H9 (cell line): ENCODE measurements at regions not wholly inside any gene's neighbourhood (a gene's known extent, or its start where the extent isn't known, plus 50 kb on each side); places are given as distances from the start of the nearest gene placed in this dataset.

ENCODE experiments used
- DNase-seq: peaks from one replicate; pipeline ENCODE4 v3.0.0-alpha.2; 2017
- H2AFZ ChIP-seq: one replicate; pipeline ENCODE4 v1.6.1; 2013; ENCODE audit warnings: mild to moderate bottlenecking, low read length, control low read depth, moderate library complexity
- H2AK5ac ChIP-seq: 2 replicates; pipeline ENCODE4 v1.6.1; 2013; ENCODE audit warnings: low read length, control low read depth, mixed read lengths; ENCODE audit not compliant: insufficient read length
- H2BK120ac ChIP-seq: one replicate; pipeline ENCODE4 v1.6.1; 2013; ENCODE audit warnings: low read depth, mild to moderate bottlenecking, low read length, control low read depth, inconsistent platforms; ENCODE audit not compliant: poor library complexity, severe bottlenecking
- H2BK12ac ChIP-seq: 2 replicates; pipeline ENCODE4 v1.6.1; 2013; ENCODE audit warnings: low read length, control low read depth, mixed read lengths, low read depth; ENCODE audit not compliant: insufficient read length
- H2BK15ac ChIP-seq: 2 replicates; pipeline ENCODE4 v1.6.1; 2013; ENCODE audit warnings: low read depth, low read length, control low read depth
- H2BK20ac ChIP-seq: one replicate; pipeline ENCODE4 v1.6.1; 2013; ENCODE audit warnings: low read depth, mild to moderate bottlenecking, low read length, control low read depth, inconsistent platforms; ENCODE audit not compliant: poor library complexity, severe bottlenecking
- H2BK5ac ChIP-seq: 2 replicates; pipeline ENCODE4 v1.6.1; 2013; ENCODE audit warnings: low read length, control low read depth, mixed read lengths; ENCODE audit not compliant: insufficient read length
- H3K14ac ChIP-seq: 2 replicates; pipeline ENCODE4 v1.6.1; 2013; ENCODE audit warnings: low read length, control low read depth; ENCODE audit not compliant: insufficient read depth
- H3K18ac ChIP-seq: 2 replicates; pipeline ENCODE4 v1.6.1; 2013; ENCODE audit warnings: low read depth, mild to moderate bottlenecking, mixed read lengths, low read length, control low read depth; ENCODE audit not compliant: insufficient read length
- H3K23ac ChIP-seq: 2 replicates; pipeline ENCODE4 v1.6.1; 2013; ENCODE audit warnings: low read length, control low read depth, mixed read lengths, low read depth; ENCODE audit not compliant: insufficient read length
- H3K23me2 ChIP-seq: 2 replicates; pipeline ENCODE4 v1.6.1; 2013; ENCODE audit warnings: low read depth, mild to moderate bottlenecking, mixed read lengths, low read length, control low read depth; ENCODE audit not compliant: insufficient read length, poor library complexity, severe bottlenecking
- H3K27ac ChIP-seq: 2 replicates; pipeline ENCODE4 v1.5.1; 2013; ENCODE audit warnings: low read length, control low read depth, mixed read lengths, low read depth; ENCODE audit not compliant: insufficient read length
- H3K27me3 ChIP-seq: 2 replicates; pipeline ENCODE4 v1.6.1; 2013; ENCODE audit warnings: low read length, control low read depth, inconsistent platforms; ENCODE audit not compliant: insufficient read depth
- H3K4ac ChIP-seq: 2 replicates; pipeline ENCODE4 v1.6.1; 2013; ENCODE audit warnings: low read depth, mild to moderate bottlenecking, control low read depth, inconsistent platforms, low read length, moderate library complexity
- H3K4me1 ChIP-seq: 2 replicates; pipeline ENCODE4 v1.6.1; 2013; ENCODE audit warnings: low read length, control low read depth, inconsistent platforms; ENCODE audit not compliant: insufficient read depth
- H3K4me2 ChIP-seq: 2 replicates; pipeline ENCODE4 v1.6.1; 2013; ENCODE audit warnings: low read length, control low read depth, mixed read lengths; ENCODE audit not compliant: insufficient read length, insufficient read depth
- H3K56ac ChIP-seq: 2 replicates; pipeline ENCODE4 v1.6.1; 2013; ENCODE audit warnings: low read depth, mild to moderate bottlenecking, mixed read lengths, low read length, control low read depth; ENCODE audit not compliant: insufficient read length
- H3K79me1 ChIP-seq: 2 replicates; pipeline ENCODE4 v1.6.1; 2013; ENCODE audit warnings: low read depth, mild to moderate bottlenecking, moderate library complexity, low read length, control low read depth, inconsistent platforms; ENCODE audit not compliant: insufficient read depth, poor library complexity, severe bottlenecking
- H3K79me2 ChIP-seq: 2 replicates; pipeline ENCODE4 v1.6.1; 2013; ENCODE audit warnings: low read length, control low read depth, inconsistent platforms; ENCODE audit not compliant: insufficient read depth
- H3K9ac ChIP-seq: 2 replicates; pipeline ENCODE4 v1.6.1; 2013; ENCODE audit warnings: low read length, control low read depth, mixed read lengths; ENCODE audit not compliant: insufficient read length; ENCODE audit errors: extremely low read depth
- H3K9me3 ChIP-seq: one replicate; pipeline ENCODE4 v1.6.1; 2013; ENCODE audit warnings: low read depth, low read length, inconsistent platforms; ENCODE audit not compliant: control insufficient read depth
- H3T11ph ChIP-seq: one replicate; pipeline ENCODE4 v1.6.1; 2013; ENCODE audit warnings: mild to moderate bottlenecking, low read length, control low read depth, inconsistent platforms
- H4K20me1 ChIP-seq: one replicate; pipeline ENCODE4 v1.6.1; 2013; ENCODE audit not compliant: control insufficient read depth, insufficient read length, insufficient read depth
- H4K5ac ChIP-seq: 2 replicates; pipeline ENCODE4 v1.6.1; 2013; ENCODE audit warnings: low read depth, mild to moderate bottlenecking, mixed read lengths, low read length, control low read depth; ENCODE audit not compliant: insufficient read length
- H4K8ac ChIP-seq: replicated peaks from 2 replicates; pipeline ENCODE4 v1.6.1; 2013; ENCODE audit warnings: low read length, control low read depth, mixed read lengths, low read depth; ENCODE audit not compliant: insufficient read length
- H4K91ac ChIP-seq: 2 replicates; pipeline ENCODE4 v1.6.1; 2013; ENCODE audit warnings: low read depth, mild to moderate bottlenecking, moderate library complexity, mixed read lengths, low read length, control low read depth; ENCODE audit not compliant: insufficient read length
- H3K27ac Mint-ChIP-seq, 3 experiments: 2 replicates in 2 of 3; 3 replicates in 1 of 3; pipeline ENCODE4 v1.8.0; 2020 to 2021; ENCODE audit warnings: mixed read lengths in 3 of 3, mild to moderate bottlenecking in 1 of 3, moderate library complexity in 1 of 3
- H3K27me3 Mint-ChIP-seq: 2 replicates; pipeline ENCODE4 v1.8.0; 2021; ENCODE audit warnings: low read depth, mild to moderate bottlenecking, moderate library complexity, mixed read lengths
- H3K36me3 Mint-ChIP-seq, 3 experiments: 2 replicates in 2 of 3; 3 replicates in 1 of 3; pipeline ENCODE4 v1.8.0; 2020 to 2021; ENCODE audit warnings: low read depth in 3 of 3, mixed read lengths in 3 of 3; ENCODE audit not compliant: insufficient read depth in 1 of 3
- H3K4me1 Mint-ChIP-seq, 2 experiments: 2 replicates each; pipeline ENCODE4 v1.8.0; 2020; ENCODE audit warnings: mixed read lengths in 2 of 2
- H3K4me3 Mint-ChIP-seq, 2 experiments: 2 replicates in 1 of 2; 3 replicates in 1 of 2; pipeline ENCODE4 v1.8.0; 2020 to 2021; ENCODE audit warnings: mild to moderate bottlenecking in 2 of 2, mixed read lengths in 2 of 2, moderate library complexity in 1 of 2
- H3K9me3 Mint-ChIP-seq, 2 experiments: 2 replicates in 1 of 2; 3 replicates in 1 of 2; pipeline ENCODE4 v1.8.0; 2020; ENCODE audit warnings: mild to moderate bottlenecking in 2 of 2, mixed read lengths in 2 of 2, moderate library complexity in 1 of 2
- CTCF ChIP-seq: fragments of 200-600 bp; sonication (generic); conservative IDR thresholded peaks from 3 replicates; pipeline ENCODE4 v1.8.0; 2021; ENCODE audit warnings: antibody characterized with exemption, mild to moderate bottlenecking
- WGBS: extraction: QIAGEN DNeasy Blood & Tissue Kit; methylation state at CpG from one replicate; pipeline ENCODE4 v1.1.7; 2013; ENCODE audit warnings: missing lambda C conversion rate, low lambda C conversion rate, mixed read lengths; ENCODE audit not compliant: insufficient read length; ENCODE audit errors: extremely low coverage; 5-methylcytosine and 5-hydroxymethylcytosine counted together

- H4K5ac ChIP-seq = no peak overlapping the region
- DNase-seq = no peak
- Mint-ChIP-seq H3K4me3 (no peak overlapping the region), H3K36me3 (no peaks in the 10 kb centered on the region; a peak in 1 of 7 replicates), H3K27me3 (no peaks in the 10 kb centered on the region; the same call in 1 of the 2 replicates), H3K9me3 (no peaks in the 10 kb centered on the region), H3K27ac (no peak overlapping the region), H3K4me1 (peaks cover 3 to 7% of the 10 kb centered on the region in 2 experiments)
- no peak for TF ChIP-seq CTCF
- no peaks in the 10 kb centered on the region for H4K20me1 ChIP-seq
- no peak overlapping the region for H3K9ac ChIP-seq
- H3K4me2 ChIP-seq = no peak overlapping the region
- no peak overlapping the region for H4K8ac ChIP-seq
- H3K14ac ChIP-seq = no peak overlapping the region
- H3K23me2 ChIP-seq = no peaks in the 10 kb centered on the region
- no peak overlapping the region for H3K23ac ChIP-seq
- H2BK15ac ChIP-seq = no peak overlapping the region
- no peak overlapping the region for H3T11ph ChIP-seq
- H2BK20ac ChIP-seq = no peak overlapping the region
- H2AFZ ChIP-seq = no peak overlapping the region
- H2BK12ac ChIP-seq = no peak overlapping the region
- no peaks in the 10 kb centered on the region for H3K79me1 ChIP-seq
- no peaks in the 10 kb centered on the region for H3K4me1 ChIP-seq
- no peaks in the 10 kb centered on the region for H3K27me3 ChIP-seq
- no CpG with 5 or more reads among the region's 3 CpGs for WGBS
- no peaks in the 10 kb centered on the region for H3K79me2 ChIP-seq
- H2BK120ac ChIP-seq = no peak overlapping the region
- no peaks in the 10 kb centered on the region for H3K9me3 ChIP-seq
- no peak overlapping the region for H3K56ac ChIP-seq
- H2BK5ac ChIP-seq = no peak overlapping the region
- H4K91ac ChIP-seq = no peak overlapping the region
- H3K4ac ChIP-seq = no peak overlapping the region
- H3K18ac ChIP-seq = no peak overlapping the region
- H3K27ac ChIP-seq = no peak overlapping the region
- no peak overlapping the region for H2AK5ac ChIP-seq
These were observed 1163.6 kb downstream of the CDH12 start for GRCh38 chr5:21689587-21689986.
